ENCODE measurements at regions not wholly inside any gene's neighbourhood (a gene's known extent, or its start where the extent isn't known, plus 50 kb on each side); places are given as distances from the start of the nearest gene placed in this dataset.
A peak's percentile ranks its signal among the peaks of the same experiment; 100 is the strongest.
"Not testable (repeated sequence)": the region's sequence is repeated elsewhere in the genome, so short reads cannot be mapped to it uniquely, and the experiment has no call there.

DNA sequence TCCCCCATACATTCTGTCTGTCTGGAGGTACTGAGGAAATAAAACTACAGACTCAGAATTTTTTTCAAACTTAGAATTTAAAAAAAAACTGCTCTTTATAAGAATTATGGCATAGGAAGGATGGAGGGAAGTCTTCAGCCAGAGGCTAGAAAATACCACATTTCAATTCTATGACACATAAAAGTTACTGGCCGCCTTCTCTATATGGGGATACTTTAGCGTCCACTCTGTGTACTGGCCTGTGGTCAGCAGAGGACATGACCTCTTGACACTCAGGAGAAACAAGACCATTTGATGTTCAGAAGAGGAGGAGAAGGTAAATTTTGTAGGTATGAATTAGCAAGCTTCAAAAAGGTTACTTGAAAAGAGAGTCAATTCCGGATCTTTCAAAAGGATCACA, 417.4 kb downstream of the MFSD1 start:
- DNase-seq (ENCODE audit: low spot score): no peak
- no peak for FAIRE-seq

DNA sequence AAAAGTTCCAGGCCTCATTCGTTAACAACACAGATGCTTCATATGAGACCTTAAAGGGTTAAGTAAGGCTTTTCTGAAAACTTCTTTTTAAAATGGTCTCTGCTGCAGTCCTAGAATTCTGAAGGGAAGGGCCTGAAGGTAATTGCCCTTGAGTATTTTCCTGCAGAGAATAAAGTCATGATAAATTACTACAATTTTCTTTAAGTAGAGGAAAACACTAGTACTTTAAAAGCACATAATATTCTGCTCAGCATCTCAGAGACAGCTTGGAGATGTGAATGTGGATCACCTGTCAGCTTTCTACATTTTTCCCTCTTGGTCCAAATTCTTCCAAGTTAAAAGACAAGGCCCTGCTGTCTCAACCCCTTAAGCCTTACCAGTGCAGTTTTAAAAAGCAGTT, 419.5 kb downstream of the MFSD1 start:
- FAIRE-seq (no peak), DNase-seq (ENCODE audit: low spot score) (no peak)

GRCh38 chr3:159229116-159229680, 427.3 kb downstream of the MFSD1 start:
- no peak for FAIRE-seq
- no peak for DNase-seq (ENCODE audit: low spot score)

GRCh38 chr3:159232966-159233365, 431.1 kb downstream of the MFSD1 start:
- DNase-seq (ENCODE audit: low spot score) (no peak), FAIRE-seq (no peak)

DNA sequence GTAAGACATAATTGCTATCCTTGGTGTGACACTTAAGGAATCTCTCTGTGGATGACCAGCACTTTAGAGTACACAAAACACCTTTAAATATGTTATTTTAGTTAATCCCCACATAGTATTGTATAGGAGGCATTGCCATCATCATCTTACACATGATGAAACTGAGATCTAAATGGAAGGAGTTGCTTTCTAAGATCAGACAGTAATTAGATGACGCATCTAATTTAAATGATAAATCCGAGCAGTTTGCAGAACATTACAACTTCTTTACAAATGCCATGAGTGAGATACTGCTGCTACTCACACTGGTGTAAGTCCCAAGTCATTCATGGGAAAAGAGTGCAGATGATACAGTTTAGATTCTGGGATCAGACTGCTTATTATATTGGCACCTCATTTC, 431.9 kb downstream of the MFSD1 start:
- DNase-seq (ENCODE audit: low spot score) (no peak), FAIRE-seq (no peak)

- no peak for DNase-seq (ENCODE audit: low spot score)
- FAIRE-seq: no peak
These were observed 432.5 kb downstream of the MFSD1 start for GRCh38 chr3:159234306-159234705.

- FAIRE-seq: no peak
- DNase-seq (ENCODE audit: low spot score): no peak
These were observed 434.5 kb downstream of the MFSD1 start for GRCh38 chr3:159236321-159236720.

DNA sequence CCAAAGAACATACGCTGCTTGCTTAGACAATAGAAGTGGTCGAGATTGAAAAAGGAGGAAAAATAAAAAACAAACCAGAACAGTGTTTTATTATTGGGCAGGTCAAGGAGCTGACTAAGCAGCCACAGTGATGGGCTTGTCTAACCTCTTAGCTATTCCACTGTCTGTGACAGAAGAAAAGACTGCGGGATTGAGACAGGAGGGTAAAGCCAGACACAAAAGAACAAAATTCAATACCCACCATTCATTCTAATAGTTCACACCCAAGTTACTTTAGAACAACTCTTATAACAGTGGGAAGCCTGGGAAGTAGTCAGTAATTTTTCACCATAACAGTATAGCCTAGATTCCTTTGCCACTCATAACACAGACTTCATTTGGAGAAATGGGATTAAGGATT, 435.4 kb downstream of the MFSD1 start:
- no peak for FAIRE-seq
- peak; percentile 46 for DNase-seq (ENCODE audit: low spot score)

DNA sequence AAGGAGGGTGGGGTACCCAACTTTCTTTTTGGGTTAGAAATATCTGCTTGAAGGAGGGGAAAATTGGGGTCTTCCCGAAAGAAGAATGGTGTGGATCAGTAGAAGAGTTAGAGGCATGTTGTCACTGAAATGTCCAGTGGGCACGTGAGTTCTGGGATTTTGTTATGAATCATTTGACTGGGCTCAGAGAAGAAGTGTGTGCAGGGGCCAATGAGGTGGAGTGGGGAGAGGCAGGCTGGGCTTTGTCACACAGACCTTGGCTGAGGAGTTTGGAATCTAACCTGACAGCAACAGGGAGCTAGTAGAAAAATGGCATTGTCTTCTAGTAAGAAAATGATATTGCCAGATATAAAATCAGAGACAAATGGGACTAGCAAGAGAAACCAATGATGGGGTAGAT, 436.8 kb downstream of the MFSD1 start:
- no peak for FAIRE-seq
- DNase-seq (ENCODE audit: low spot score): no peak

GRCh38 chr3:159239059-159239458, 437.2 kb downstream of the MFSD1 start:
- FAIRE-seq (no peak), DNase-seq (ENCODE audit: low spot score) (no peak)

DNA sequence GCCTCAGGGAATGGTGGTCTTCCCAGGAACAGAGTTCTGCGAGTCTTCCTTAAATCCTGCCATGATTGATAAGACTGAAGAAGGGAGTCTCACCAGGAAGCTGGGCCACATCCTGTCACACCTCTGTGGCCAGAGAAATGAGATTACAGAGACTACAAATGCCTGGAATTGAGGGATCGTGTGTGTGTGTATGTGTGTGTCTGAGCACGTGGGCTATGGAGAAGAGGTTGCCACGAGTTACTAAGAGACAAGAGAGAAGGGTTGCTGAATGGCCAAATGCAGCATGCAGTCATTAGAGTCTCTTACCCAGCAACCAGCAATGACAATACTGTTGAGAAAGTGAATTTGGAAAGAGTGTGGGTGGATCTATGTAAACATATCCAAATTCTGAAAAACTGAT, 443.1 kb downstream of the MFSD1 start:
- FAIRE-seq (no peak), DNase-seq (ENCODE audit: low spot score) (no peak)

- no peak for DNase-seq (ENCODE audit: low spot score)
- no peak for FAIRE-seq
These were observed 444.0 kb downstream of the MFSD1 start for GRCh38 chr3:159245871-159246270.

DNA sequence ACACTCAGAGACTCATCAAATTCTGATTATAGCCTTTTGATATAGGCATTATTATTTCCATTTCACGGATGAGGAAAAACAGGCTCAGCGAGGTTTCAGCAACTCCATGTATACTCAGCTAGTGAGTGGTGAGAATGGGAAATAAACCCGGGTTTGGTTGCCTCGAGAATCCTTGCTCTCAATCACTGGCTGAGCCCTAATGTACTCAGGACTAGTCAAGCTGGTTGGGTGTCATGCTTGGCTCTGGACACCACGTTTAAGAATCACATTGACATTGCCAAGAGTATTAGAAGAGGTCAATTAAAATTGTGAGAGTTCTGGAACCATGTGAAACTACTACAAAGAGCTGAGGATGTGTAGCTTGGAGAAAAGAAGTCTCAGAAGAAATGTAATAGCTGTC, 444.5 kb downstream of the MFSD1 start:
- DNase-seq (ENCODE audit: low spot score) (no peak), FAIRE-seq (no peak)

DNA sequence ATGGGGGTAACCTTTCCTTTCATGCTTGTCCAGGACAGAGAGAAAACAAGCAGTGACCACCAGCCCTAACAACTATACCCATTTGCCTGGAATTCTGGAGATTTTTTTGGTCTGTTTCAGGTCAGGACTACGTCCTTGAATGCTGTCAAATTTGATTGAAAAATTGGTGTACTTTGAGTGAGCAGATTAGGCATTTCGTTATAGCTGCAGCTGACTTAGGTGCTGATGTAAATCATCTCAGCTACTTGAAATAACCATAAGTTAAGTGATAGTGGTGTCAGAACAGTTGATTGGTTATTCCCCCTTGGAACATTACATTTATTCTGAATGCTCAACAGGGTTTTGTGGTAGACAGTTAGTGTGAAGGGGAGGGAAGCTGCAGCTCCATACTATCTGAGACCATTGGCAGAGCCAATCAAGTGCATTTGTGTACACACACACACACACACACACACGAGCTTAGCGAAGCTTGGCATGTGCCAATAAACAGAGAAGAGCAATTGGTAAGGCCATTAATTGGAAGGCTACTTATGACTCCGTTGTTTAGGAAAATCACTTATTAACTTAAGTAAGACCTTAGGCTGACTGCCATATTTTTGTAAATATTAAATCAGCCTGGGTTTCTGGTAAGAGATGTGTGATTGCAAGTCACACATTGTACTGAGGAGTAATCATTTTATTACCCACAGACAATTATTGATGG, 447.8 kb downstream of the MFSD1 start:
- DNase-seq (ENCODE audit: low spot score) (no peak), FAIRE-seq (no peak)

DNA sequence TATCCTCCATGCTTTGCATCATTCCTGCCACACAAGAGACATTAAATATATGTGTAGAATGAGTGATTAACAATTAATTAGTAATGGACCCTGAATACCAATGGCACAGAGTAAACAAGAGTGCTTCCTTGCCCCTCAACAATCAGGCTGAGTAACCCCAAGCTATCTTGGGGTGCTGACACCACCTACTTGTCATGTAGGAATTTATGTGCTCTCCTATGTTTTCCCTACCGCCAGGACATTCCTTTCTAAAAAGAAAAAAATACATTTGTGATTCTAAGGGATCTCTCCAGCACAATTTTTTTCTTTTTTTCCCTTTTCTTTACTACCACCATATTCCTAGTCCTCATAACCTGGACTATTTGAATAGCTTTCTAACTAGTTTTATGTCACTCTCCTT, 449.1 kb downstream of the MFSD1 start:
- FAIRE-seq (no peak), DNase-seq (ENCODE audit: low spot score) (no peak)

DNA sequence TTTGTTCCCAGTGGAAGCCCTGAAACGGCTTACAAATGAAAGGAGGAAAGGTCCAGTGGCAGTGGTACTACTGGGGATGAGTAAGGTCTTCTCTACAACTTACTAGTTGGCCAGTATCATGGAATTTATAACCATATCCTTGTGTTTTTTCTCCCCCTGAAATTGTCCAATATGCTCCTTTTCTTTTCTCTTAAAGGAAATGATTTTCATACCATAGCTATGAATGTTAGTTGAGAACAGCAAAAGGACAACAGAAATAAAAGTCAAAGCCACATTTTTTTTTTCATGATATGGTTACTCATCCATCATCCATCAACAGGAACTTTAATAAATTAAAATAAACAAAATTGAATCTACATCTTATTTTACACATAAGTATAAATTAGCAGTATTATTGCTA, 450.4 kb downstream of the MFSD1 start:
- FAIRE-seq (no peak), DNase-seq (ENCODE audit: low spot score) (no peak)

DNA sequence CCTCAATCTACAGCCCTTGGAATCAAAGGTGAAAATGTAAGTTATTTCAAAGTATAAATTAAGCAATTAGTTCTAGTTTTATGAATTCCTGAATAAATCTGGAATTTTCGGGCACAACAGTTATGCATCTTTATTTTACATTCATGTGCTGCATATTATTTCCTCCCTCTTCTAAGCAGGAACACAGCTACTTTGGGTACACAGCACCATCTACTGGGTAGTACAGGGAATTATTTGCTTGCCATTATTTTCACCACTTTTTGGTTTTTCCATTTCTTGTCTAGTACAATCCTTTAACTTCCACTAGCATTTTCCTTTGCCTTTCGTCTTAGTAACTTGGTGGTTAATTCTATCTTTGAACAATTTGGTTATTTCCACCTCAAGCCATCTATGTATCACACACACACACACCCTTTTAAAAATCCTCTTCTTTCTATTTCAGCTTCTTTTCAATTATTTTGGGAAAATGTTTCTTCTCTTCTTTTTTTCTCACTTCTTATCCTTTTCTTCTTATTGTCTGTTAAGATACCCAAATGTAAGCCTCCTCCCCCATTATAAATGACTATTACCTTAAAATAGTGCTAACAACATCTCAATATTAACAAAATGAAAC, 451.0 kb downstream of the MFSD1 start:
- FAIRE-seq: no peak
- peak; percentile 16 for DNase-seq (ENCODE audit: low spot score)

DNA sequence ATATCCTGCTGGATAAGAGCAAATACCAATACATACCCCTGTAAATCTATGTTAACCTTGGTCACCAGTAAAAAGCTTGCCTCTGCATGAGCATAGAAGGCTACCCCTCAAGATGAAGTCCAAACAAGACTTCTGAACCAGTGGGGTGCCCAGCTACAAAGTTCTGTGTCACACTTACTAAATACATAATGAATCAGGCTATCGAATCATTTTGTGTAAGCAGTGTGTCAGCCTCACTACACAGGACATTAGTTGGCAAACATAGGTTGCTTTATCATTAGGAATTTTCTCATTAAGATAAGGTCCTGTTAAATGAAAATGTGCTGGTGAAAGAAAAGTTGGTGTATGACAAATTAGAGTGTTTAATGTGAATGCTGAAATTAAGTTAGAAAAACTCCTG, 452.0 kb downstream of the MFSD1 start:
- FAIRE-seq: no peak

GRCh38 chr3:159257954-159258353, 456.1 kb downstream of the MFSD1 start:
- no peak for FAIRE-seq

More for the DNA sequence above, 452.0 kb downstream of the MFSD1 start:
- no peak for DNase-seq (ENCODE audit: low spot score)

GRCh38 chr3:159258934-159259333, 457.1 kb downstream of the MFSD1 start:
- no peak for DNase-seq (ENCODE audit: low spot score)
- FAIRE-seq: no peak

More at GRCh38 chr3:159257954-159258353, 456.1 kb downstream of the MFSD1 start:
- no peak for DNase-seq (ENCODE audit: low spot score)

DNA sequence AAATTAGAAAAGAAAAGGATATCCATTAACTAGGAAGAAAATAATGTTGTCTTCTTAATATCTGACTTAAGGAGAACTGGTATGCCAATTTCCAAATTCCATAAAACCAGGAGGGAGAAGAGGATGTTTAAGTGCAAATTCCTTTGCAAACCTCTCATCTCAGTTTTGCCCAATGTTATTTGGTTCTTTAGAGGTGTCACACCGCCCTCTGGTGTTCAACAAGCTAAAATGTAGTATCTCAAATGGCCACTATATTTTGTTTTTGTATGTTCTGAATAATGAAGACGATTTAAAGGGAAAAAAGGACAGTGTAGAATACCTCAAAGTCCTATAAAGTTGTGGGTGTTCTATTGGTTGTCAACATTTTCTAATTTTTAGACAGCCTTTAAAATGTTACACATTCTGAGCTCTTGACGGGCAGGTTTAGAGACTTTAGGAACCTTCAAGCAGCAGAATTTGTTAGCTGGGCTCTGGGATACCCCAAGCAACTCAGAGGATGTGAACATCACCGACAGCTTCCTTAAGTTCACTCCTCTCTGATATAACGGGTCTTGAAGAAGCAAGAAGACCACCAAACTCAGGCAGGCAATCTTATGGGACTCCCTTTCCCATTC, 458.3 kb downstream of the MFSD1 start:
- no peak for FAIRE-seq
- peak; percentile 30 for DNase-seq (ENCODE audit: low spot score)

DNA sequence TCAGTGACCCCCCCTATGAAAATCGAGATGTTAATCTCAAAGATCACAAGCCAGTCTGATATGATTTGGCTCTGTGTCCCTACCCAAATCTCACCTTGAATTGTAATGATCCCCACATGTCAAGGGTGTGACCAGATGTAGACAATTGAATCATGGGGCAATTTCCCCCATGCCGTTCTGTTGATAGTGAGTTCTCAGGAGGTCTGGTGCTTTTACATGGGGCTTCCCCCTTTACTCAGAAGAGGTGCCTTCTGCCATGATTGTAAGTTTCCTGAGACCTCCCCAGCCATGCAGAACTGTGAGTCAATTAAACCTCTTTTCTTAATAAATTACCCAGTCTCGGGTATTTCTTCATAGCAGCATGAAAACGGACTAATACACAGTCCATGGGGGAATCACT, 459.5 kb downstream of the MFSD1 start:
- not testable (repeated sequence) for DNase-seq (ENCODE audit: low spot score); FAIRE-seq
